HG03064 (cell line): ENCODE measurements at regions not wholly inside any gene's neighbourhood (a gene's known extent, or its start where the extent isn't known, plus 50 kb on each side); places are given as distances from the start of the nearest gene placed in this dataset.

Experiments
- ATAC-seq: cut with Tn5 transposase; IDR thresholded peaks from one replicate; pipeline ENCODE4 v1.9.1; 2021; ENCODE audit warnings: low read depth; ENCODE audit not compliant: unreplicated experiment

DNA sequence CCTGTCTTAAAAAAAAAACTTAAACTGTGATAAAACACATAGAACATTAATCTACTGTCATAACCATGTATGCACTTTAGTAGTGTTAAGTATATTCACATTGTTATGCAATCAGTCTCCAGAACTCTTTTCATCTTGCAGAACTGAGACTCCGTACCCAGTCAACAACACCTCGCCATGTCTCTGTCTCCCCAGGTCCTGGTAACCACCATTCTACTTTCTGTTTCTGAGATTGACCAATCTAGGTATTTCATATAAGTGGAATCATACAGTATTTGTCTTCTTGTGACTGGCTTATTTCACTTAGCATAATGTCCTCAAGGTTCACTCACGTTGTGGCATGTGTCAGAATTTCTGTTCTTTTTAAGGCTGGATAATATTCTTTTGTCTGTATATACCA, 290.8 kb upstream of the CXCR4 start:
- ATAC-seq, result no peak

DNA sequence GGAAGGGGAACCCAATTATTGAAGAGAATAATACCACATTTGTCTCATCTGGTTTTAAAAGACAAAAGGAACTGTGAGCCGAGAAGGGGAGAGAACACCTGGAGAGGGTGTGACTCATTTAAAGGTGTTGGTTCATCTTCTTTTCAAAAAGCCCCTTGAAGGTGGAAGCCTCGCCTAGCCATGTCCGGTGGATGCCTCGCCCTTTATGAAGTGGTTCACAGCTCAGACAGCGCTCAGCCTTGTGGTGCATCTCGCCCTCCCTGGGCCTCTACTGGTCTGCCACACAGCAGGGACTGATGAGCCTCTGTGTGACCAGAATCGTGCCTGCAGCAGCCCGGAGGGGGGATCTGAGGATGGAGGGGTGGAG, 290.0 kb upstream of the CXCR4 start:
- ATAC-seq, result no peak

DNA sequence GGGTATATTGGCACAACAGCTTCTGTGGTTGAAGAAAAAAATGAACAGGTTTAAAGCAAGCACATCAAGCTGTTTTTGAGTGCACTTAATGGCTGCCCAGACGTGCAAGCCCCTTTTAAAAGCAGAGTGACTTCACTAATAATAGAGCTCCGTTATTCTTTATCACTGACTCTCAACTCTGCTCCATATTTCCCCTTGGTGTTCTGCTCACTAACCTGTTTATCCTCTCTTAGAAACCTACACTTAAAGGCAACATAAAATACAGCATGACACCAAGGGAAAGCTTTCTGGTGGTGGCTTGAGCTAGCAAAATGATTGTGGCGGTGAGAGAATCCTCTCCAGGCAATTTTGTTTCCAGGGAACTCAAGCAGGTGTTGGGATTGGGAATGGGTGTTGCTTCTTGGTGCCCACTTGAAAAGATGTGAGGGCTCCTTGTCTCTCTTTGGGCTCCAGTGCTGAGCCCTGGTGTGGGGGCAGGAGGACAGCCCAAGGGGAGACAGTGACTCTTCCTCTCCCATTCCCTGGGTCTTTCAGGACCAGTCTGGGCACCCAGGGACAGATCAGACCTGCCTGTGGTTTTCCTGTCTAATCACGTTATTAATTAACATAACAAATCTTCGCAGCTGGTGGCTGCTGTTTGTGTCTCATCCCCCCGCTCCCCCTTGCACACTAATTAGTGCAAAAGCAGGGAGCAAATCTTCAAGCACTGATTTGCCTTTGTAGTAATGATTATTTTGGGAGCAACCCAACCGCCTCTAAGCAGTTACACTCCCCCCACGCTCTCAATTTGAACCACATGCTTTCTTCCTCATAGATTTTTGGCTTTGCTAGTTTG, 289.4 kb upstream of the CXCR4 start:
- no peak for ATAC-seq

DNA sequence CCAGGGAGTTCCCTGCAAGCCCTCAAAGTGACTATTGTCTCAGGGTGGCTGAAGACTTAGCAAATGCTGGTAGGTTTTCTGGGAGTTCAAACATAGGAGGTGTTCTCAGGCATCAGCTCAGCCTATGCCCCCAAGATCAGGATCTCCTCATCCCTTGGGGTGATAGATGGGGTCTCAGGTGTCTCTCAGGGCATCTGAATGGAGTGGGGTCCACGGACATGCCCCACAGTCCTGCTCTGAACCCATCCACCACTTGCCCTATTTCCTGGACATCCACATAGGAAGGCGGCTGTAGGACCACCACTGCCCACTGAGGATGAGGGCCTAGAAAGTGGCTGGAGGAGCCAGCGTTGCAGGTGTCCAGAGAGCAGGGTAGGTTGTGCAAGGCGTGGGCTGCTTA, 287.0 kb upstream of the CXCR4 start:
- ATAC-seq, result no peak

DNA sequence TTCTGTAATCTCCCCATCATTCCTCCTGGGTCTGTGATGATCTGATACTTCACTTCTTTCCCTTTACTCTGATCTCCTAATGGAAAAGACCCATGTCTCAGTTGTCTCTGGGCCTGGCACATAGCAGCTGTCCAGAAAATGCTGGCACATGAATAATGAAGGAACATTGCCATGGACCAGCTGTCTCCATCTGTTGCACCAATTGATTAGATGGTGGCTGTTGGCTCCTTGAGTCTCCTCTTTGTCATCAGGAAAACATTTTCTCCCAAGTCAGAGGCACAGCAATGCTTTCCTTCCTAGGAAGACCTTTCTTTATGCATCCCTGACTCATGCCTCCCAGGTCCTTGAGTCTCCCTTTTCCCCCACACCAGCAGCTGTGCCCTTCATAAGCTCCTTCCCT, 286.2 kb upstream of the CXCR4 start:
- no peak for ATAC-seq

DNA sequence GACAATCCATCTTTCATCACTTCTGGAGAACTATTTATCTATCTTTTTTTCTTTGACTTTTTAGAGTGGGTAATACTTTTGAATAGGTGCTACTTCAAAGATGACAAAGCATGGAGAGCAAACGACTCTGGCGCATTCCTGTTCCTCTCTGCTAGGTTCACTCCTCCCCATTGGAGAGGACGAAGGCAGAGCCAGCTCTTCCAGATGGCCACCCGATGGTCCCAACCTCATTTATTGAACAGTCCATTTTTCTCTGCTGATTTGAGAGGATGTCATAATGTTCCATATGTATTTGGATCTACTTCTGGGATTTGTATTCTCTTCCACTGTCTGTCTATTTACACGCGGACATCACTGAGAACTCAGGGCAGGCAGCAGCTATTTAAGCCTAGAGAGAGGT, 284.3 kb upstream of the CXCR4 start:
- ATAC-seq, result no peak

DNA sequence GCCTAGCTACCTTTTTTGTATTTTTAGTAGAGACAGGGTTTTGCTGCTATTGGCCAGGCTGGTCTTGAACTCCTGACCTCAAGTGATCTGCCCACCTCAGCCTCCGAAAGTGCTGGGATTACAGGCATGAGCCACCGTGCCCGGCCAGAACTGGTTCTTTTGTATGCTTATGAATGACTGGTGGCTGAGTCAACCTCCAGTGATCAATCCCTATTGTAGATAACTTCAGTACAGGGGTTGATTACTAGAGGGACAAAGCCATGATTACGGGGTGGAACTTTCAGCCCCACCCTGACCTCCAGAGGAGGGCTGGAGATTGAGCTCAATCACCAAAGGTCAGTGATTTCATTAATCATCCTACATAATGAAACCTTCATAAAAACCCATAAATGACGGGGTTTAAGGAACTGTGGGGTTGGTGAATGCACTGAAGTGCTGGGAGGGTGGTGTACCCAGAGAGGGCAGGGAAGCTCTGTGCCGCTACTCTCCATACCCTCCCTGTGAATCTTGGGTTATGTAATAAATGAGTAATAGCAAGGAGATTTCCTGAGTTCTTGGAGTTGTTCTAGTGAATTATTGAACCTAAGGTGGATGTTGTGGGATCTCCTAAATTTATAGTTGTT, 281.8 kb upstream of the CXCR4 start:
- ATAC-seq, result no peak

DNA sequence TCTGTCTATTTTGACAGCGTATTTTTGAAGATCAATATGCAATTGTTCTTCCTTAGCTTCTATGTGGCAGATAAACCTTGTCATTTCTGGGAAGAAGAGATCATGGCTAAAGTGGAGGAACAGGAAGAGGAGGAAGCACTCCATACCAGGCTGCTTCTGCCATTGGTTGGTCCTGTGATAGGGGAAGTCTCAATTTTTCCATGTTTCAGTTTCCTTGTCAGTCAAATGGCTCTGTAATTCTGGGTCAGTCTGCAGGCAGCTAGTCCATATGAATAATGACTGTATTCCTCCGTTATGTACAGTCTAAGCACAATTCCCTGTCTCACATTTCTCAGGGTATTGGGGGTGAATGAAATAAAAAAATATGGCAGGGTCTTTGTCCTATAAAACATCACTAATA, 277.6 kb upstream of the CXCR4 start:
- ATAC-seq, result no peak

DNA sequence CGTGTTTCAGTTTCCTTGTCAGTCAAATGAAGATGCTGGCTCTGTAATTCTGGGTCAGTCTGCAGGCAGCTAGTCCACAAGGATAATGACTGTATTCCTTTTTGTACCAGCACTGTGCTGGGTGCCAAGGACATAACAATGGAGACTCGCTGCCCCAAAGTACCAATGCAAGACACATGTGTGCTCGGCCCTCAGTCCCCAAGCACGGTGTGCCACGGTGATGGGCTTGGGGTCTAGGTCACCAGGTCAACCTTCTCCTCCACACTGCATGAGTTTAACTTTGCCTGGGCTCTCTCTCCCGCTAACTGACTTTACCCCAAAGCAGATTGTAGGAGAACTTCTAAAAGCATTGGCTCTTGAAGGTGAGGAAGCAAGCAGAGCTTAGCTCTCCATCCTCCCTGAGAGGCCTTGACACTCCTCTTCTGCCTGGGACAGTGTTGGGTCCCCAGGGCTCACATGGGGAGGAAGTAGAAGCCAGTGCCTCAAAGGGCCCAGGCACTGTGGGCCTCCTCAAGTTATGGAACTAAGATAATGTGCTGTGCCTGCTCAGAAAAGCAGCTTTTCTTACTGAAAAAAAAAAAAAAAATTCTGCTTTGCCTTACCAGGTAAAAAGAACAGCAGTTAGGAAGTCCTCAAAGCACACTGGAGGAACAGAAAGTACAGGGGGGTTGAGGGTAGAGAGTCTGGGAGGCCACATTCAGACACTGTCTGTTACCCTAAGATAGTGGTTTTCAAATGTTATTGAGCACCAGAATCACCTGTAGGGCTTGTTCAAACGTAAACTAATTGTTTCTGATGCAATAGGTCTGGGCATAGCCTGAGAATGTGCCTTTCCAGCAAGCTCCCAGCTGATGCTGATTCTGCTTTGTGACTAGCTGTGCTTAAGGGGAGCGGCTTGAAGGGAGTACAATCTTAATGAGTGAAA, 276.4 kb upstream of the CXCR4 start:
- peak; percentile 61 for ATAC-seq

DNA sequence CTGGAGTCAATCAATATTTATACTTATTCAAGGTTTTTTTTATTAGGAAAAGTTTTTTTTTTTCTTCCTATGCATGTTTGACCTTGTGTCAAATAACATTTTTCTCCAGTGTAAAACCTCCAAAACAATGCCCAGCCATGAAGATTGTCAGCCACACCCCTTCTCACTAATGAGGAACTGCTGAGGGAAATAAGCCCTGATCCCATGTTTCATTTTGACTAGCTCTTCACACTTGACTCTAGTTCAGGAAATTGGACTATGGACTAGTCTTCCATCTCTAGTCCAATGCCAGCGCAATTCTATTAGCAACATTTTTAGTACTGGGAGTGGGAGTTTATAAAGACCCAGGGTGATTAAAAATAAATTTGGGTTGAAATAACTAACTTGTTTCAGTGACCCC, 275.6 kb upstream of the CXCR4 start:
- ATAC-seq, result no peak

DNA sequence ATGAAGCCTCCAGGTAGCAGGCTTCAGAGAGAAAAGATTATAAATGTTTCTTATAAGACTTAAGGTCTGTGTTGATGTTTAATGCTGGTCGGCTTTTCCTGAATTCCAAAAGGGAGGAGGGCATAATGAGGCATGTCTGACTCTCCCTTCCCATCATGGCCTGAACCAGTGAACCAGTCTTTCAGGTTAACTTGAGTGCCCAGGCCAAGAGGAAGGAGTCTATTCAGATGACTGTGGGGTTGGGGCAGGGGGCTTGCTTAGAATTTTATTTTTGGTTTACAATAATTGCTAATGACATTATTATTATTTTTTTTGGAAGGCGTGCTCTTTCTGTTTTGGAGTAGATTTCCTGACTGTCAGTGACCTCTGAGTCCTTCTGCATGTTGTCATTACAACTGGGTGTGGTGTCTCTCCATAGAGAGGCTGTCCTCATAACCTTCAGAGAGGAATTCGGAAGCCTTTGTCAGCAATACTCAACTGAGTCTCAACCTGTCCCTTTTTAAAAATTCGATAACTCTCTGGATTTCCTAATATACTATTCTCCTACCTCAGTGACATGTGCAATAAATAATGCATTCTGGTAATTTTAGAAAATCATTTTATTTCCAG, 275.1 kb upstream of the CXCR4 start:
- no peak for ATAC-seq

DNA sequence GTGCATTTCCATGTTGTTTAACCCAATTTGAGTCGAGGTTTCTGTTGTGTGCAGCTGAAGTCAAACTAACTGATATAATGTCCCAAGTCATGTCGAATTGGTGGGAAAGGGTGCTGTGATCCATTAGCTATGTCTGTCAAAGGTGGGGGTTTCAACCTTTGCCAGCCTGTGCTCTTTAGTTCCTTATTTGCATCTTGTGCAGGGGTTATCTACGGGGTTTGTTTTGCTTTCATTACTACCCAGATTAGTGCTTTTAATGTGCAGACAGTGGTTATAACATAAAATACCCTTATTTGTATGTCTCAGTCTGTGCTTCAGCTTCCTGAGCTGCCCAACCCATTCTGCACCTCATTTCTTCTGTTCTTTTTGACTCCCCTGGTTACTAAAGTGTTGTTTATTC, 271.9 kb upstream of the CXCR4 start:
- peak; percentile 72 for ATAC-seq

DNA sequence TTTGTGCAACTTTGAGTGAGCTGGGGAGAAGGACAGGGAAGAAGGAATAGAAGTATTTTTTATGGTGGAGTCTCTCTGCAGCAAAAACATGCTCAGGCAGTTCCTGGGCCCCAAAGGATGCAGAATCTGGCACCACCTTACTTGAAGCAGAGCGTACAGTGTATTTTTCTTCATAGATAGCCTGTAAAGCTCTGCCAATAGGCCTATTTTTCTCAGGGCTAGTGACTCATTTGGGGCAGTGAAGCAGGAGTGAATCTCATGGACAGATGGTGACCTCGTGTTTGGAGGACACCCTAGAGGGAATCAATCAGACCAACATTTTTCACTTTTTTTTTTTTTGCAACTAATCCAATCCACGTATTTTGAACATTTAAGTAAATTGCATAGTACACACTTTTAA, 268.1 kb upstream of the CXCR4 start:
- no peak for ATAC-seq

DNA sequence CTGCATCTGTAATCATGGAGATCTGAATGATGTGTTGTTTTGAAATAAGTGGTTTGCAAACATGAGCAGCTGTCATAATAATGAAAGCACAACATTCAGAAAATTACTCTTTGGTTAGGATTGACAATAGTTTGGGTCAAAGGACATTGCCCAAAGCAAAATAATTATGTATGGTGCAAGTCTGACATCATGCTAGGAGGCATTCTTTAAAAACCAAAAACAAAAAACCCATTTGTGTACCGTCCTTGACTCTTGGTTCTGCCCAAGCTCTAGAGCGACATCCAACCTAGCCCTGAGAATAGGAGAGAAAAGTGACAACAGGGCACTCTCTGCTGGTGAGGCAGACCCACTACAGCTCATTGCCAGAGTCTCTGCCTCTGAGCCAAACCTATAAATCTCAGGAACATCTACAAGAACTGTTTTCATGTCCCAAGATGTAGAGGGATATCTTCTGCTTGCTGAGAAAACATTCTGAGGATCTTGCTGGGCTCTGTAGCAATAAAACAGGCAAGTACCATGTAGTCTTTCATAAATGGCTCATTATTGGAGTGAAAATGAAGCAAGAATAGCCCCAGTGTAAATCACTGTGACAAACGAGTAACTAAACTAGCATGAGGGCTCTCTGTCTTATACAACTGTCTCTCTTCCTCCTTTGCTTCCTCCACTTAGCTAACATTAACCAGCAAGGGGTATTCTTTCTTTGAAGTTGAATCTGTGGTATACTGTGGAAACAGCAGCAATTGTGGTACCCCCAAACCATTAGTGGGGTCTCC, 266.8 kb upstream of the CXCR4 start:
- peak; percentile 38 for ATAC-seq

DNA sequence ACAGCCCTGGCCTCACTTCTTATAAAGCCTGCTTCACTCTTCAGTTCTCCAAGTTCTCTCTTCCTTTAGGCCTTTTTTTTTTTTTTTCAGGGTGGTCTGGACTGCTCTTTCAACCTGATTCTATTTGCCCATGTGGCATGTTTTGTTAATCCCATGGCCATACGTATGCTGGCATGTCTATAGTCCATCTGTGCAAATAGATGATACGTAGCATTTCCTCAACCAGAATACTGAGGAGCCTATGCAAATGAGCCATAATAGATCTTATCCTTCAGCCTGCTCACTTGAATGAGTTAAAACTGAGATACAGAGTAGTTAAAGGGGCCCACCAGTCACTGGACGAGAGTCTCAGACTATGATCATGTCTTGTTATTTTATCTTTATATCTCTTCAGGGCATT, 265.2 kb upstream of the CXCR4 start:
- no peak for ATAC-seq

DNA sequence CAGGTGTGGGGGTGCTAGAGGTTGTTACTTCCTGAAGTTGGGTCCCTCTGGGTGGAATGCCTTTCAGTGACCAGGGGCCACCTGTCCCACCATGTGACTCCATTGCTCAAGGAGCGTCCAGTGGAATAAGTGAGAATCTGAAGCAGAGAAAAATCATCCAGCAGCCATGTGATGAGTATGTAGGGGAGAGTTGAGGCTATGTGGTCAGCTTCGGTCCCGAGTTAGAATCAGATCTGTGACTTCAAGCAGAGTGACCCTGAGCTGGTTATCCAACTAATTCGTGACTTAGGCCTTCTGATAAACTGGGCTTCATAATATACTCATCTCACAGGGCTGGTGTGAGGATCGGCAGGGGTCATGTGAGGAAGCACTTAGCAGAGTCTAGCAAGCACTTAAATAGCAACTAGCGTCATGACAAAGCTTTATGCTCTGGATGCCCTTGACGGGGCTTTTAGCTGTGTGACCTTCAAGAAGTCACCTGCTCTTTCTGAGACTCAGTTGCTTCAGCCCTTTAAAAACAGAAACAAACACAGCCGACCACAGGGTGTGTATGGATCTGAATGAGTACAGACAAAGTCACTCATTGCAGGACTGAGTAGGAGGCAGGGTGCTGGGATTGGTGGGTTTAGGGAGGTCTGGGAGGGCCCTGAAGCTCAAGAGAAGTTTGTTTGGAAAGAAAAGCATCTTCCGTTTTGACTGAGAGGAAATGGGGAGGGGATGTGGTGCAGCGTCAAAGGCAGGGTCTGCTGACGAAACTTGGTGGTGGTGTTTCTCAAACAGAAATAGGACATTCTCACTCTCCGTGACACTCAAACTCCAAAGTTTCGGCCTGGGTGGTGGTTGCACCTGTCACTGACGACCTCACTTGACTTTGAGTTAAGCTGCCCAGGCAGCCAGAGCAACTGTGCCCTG, 264.0 kb upstream of the CXCR4 start:
- peak; percentile 67 for ATAC-seq

DNA sequence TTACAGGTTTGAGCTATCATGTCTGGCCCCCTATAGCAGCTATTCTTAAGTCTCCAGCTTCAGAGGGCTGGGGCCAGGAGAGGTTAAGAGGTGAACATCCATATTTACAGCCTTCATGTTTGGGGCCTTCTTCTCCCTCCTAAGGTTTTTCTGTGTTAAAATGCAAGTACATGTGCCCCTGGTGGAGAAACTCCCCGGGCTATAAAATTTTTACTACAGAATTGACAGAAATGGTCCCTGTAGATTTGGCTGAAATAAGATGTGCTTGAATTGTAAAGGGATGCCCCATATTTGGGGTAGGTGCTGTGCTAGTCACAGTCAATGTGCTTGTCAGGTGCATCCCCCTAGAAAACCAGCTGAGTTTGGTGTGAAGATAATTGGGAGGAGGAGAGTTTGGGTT, 263.3 kb upstream of the CXCR4 start:
- no peak for ATAC-seq

DNA sequence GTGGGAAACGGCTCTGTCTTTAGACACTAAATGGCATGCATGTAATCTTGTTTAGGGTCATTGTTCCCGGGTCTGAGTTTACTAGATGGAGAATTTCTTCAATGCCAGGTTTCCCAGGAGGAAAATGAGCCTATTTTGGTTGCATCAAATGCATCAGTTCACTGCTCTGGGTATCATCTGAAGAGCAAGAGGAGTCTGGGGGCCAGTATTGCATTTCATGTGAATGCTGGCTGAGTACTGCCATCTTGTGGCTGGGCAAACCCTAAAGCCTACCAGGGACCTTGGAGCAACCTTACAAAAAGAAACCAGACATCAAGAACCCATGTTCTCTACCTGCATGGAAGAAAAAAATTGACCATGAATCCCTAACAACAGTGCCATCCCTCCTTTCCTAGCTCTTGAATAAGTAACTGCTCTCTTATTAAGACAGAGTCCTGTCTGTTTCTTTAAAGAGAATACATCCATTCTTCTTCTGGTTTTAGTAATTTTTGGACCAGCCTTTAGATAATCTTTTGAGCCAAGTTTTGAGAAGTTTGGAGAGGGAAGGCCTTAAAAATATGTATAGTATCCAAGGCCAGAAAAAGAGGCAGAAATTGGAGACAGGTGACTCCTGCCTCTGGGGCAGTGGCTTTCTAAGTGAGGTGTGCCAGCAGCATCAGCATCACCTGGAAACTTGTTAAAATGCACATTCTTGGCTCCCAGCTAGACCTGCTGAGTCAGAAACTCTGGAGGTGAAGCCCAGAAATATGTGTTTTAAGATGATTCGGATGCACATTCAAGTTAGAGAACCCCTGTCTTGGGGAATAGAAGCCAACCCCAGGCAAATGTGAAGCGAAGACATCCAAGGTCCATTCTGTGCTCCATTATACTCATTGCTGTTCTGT, 261.0 kb upstream of the CXCR4 start:
- ATAC-seq, result no peak
